SK-N-SH (cell line): ENCODE measurements at regions not wholly inside any gene's neighbourhood (a gene's known extent, or its start where the extent isn't known, plus 50 kb on each side); places are given as distances from the start of the nearest gene placed in this dataset.

Source experiments
- CTCF ChIA-PET: fragments of 300-600, 350-600 bp; formaldehyde crosslinking; extraction: SDS; loops from one replicate; lab custom pipeline; 2021; lab: Yijun Ruan, JAX
- POLR2A ChIA-PET: fragments of 350-600 bp; sonication (Branson Sonifier 250); formaldehyde crosslinking; extraction: SDS; loops from one replicate; lab custom pipeline; 2020; ENCODE audit warnings: antibody characterized with exemption, inconsistent platforms; lab: Yijun Ruan, JAX
- DNase-seq: peaks from one replicate; pipeline ENCODE4 v3.0.0; 2012
- H2AFZ ChIP-seq: fragments of 200-600 bp; sonication (generic); 2 replicates; pipeline ENCODE4 v1.8.1; 2016; ENCODE audit warnings: antibody characterized with exemption, mild to moderate bottlenecking, low read depth
- H3F3A ChIP-seq: fragments of 200-600 bp; sonication (generic); replicated peaks from 2 replicates; pipeline ENCODE3; 2016; ENCODE audit warnings: antibody characterized with exemption, mild to moderate bottlenecking; ENCODE audit not compliant: insufficient read depth
- H3K27ac ChIP-seq, 2 experiments: fragments of 200-500 bp in 1 of 2; fragments of 200-600 bp in 1 of 2; sonication (Bioruptor generic) in 1 of 2; sonication (generic), shearing (Covaris generic) in 1 of 2; 2 replicates each; pipeline versions ENCODE4 v1.5.1 to v1.6.1; 2014 to 2016; ENCODE audit warnings: low read depth in 2 of 2, inconsistent platforms in 1 of 2, low read length in 1 of 2, mild to moderate bottlenecking in 1 of 2, mixed read lengths in 1 of 2
- H3K27me3 ChIP-seq: fragments of 200-600 bp; sonication (generic), shearing (Covaris generic); 2 replicates; pipeline ENCODE4 v1.6.1; 2016; ENCODE audit warnings: mixed run types; ENCODE audit not compliant: insufficient read depth
- H3K36me3 ChIP-seq, 2 experiments: fragments of 200-500 bp in 1 of 2; fragments of 200-600 bp in 1 of 2; sonication (Bioruptor generic) in 1 of 2; sonication (generic) in 1 of 2; replicated peaks in 1 of 2; 2 replicates each; pipeline versions ENCODE3 to v1.5.1; 2014 to 2016; ENCODE audit warnings: low read length in 1 of 2, mild to moderate bottlenecking in 1 of 2; ENCODE audit not compliant: insufficient read depth in 2 of 2, control insufficient read depth in 1 of 2
- H3K4me1 ChIP-seq, 2 experiments: fragments of 200-500 bp in 1 of 2; fragments of 200-600 bp in 1 of 2; sonication (Bioruptor generic) in 1 of 2; sonication (generic), shearing (Covaris generic) in 1 of 2; 2 replicates each; pipeline versions ENCODE4 v1.5.1 to v1.6.1; 2014 to 2016; ENCODE audit warnings: low read depth in 1 of 2, low read length in 1 of 2, mixed run types in 1 of 2; ENCODE audit not compliant: insufficient read depth in 2 of 2, control insufficient read depth in 1 of 2
- H3K4me2 ChIP-seq: fragments of 200-600 bp; sonication (generic), shearing (Covaris generic); 2 replicates; pipeline ENCODE4 v1.6.1; 2017; ENCODE audit warnings: mixed run types
- H3K4me3 ChIP-seq, 2 experiments: fragments of 200-500 bp in 1 of 2; fragments of 200-600 bp in 1 of 2; sonication (Bioruptor generic) in 1 of 2; sonication (generic), shearing (Covaris generic) in 1 of 2; 2 replicates each; pipeline versions ENCODE4 v1.5.1 to v1.8.1; 2014 to 2016; ENCODE audit warnings: low read depth in 2 of 2, inconsistent platforms in 1 of 2, low read length in 1 of 2, mild to moderate bottlenecking in 1 of 2, mixed read lengths in 1 of 2, moderate library complexity in 1 of 2
- H3K79me2 ChIP-seq: fragments of 200-600 bp; sonication (generic); 2 replicates; pipeline ENCODE4 v1.8.1; 2017; ENCODE audit warnings: mild to moderate bottlenecking; ENCODE audit not compliant: insufficient read depth
- H3K9ac ChIP-seq: fragments of 200-600 bp; sonication (generic); 2 replicates; pipeline ENCODE4 v1.6.1; 2017; ENCODE audit warnings: mixed run types
- H3K9me2 ChIP-seq: fragments of 200-600 bp; sonication (generic); 2 replicates; pipeline ENCODE4 v1.6.1; 2017; ENCODE audit warnings: mixed run types
- H3K9me3 ChIP-seq: fragments of 200-600 bp; sonication (generic); 2 replicates; pipeline ENCODE4 v1.6.1; 2017; ENCODE audit warnings: mixed run types, mild to moderate bottlenecking, moderate library complexity
- H4K20me1 ChIP-seq: fragments of 200-600 bp; sonication (generic); 2 replicates; pipeline ENCODE4 v1.6.1; 2017; ENCODE audit warnings: mild to moderate bottlenecking, mixed run types; ENCODE audit not compliant: insufficient read depth
- CTCF ChIP-seq: fragments of 200-600 bp; sonication (generic); IDR thresholded peaks from 2 replicates; pipeline ENCODE4 v1.6.1; 2017; ENCODE audit warnings: antibody characterized with exemption, mild to moderate bottlenecking, moderate library complexity
- EZH2phosphoT487 ChIP-seq: fragments of 200-600 bp; sonication (generic); IDR thresholded peaks from 2 replicates; pipeline ENCODE4 v1.6.1; 2017; ENCODE audit warnings: low read depth, mixed run types, mild to moderate bottlenecking, antibody characterized with exemption, moderate library complexity, borderline replicate concordance
- FOXJ3 ChIP-seq: sonication (generic); formaldehyde crosslinking; IDR thresholded peaks from 2 replicates; pipeline ENCODE4 v1.5.1; 2020; ENCODE audit warnings: mild to moderate bottlenecking, missing genetic modification reagents
- IRF3 ChIP-seq: fragments of 150-350 bp; IDR thresholded peaks from 2 replicates; pipeline ENCODE4 v1.6.1; 2016; ENCODE audit warnings: mild to moderate bottlenecking, low read depth, low read length
- JUND ChIP-seq: IDR thresholded peaks from 2 replicates; pipeline ENCODE4 v1.4.0; 2012
- MEF2A ChIP-seq: IDR thresholded peaks from 2 replicates; pipeline ENCODE4 v1.4.0; 2012; ENCODE audit warnings: low read depth, borderline replicate concordance
- MXI1 ChIP-seq: IDR thresholded peaks from 2 replicates; pipeline ENCODE4 v1.6.1; 2012; ENCODE audit warnings: mild to moderate bottlenecking, low read depth, low read length, improper control_type of control experiment
- RAD21 ChIP-seq: IDR thresholded peaks from 2 replicates; pipeline ENCODE4 v1.6.1; 2012; ENCODE audit warnings: mild to moderate bottlenecking, low read length
- RFX5 ChIP-seq: IDR thresholded peaks from 2 replicates; pipeline ENCODE4 v1.6.1; 2012; ENCODE audit warnings: mild to moderate bottlenecking, improper control_type of control experiment, low read length
- RXRA ChIP-seq: IDR thresholded peaks from 2 replicates; pipeline ENCODE4 v1.4.0; 2012; ENCODE audit warnings: low read depth, mild to moderate bottlenecking, borderline replicate concordance
- SIN3A ChIP-seq: IDR thresholded peaks from 2 replicates; pipeline ENCODE4 v1.6.1; 2012; ENCODE audit warnings: low read depth, mild to moderate bottlenecking, low read length, moderate library complexity, borderline replicate concordance
- SMC3 ChIP-seq: IDR thresholded peaks from 2 replicates; pipeline ENCODE4 v1.6.1; 2012; ENCODE audit warnings: low read depth, low read length, improper control_type of control experiment
- TAF1 ChIP-seq: IDR thresholded peaks from 2 replicates; pipeline ENCODE4 v1.6.1; 2012; ENCODE audit warnings: low read depth, mild to moderate bottlenecking, low read length, moderate library complexity, borderline replicate concordance
- TCF12 ChIP-seq: IDR thresholded peaks from 2 replicates; pipeline ENCODE4 v1.4.0; 2012
- USF1 ChIP-seq: IDR thresholded peaks from 2 replicates; pipeline ENCODE4 v1.4.0; 2012; ENCODE audit warnings: low read depth, borderline replicate concordance
- YY1 ChIP-seq: IDR thresholded peaks from 2 replicates; pipeline ENCODE4 v1.4.0; 2012; ENCODE audit warnings: low read depth, mild to moderate bottlenecking
- WGBS: methylation state at CpG from one replicate; pipeline ENCODE4 v1.1.6; 2017; ENCODE audit warnings: low lambda C conversion rate; 5-methylcytosine and 5-hydroxymethylcytosine counted together

GRCh38 chr16:65226077-65226476 lies 104.2 kb upstream of the CDH11 start:
- H2AFZ ChIP-seq: no peak overlapping the region
- H3K4me2 ChIP-seq: no peak overlapping the region
- no peak overlapping the region for H3K4me3 ChIP-seq
- H3K4me1 ChIP-seq: peaks cover 0 to 4% of the 10 kb centered on the region in 2 experiments; a peak in 1 of 4 replicates
- ChIA-PET POLR2A (no interaction called here), CTCF (interaction anchor here (0.8 kb wide), 1 partner anchor 43 kb away, joined by 3 read pairs; no protein-coding TSS in a partner anchor)
- no peak for TF ChIP-seq IRF3
- 52% methylated on average over 1 of the region's 1 CpG for WGBS
- H3K27ac ChIP-seq: no peak overlapping the region
- no peaks in the 10 kb centered on the region for H3K27me3 ChIP-seq
- no peaks in the 10 kb centered on the region for H3F3A ChIP-seq
- no peak overlapping the region for H3K9ac ChIP-seq
- H3K9me3 ChIP-seq: no peaks in the 10 kb centered on the region
- H3K36me3 ChIP-seq: no peaks in the 10 kb centered on the region
- no peaks in the 10 kb centered on the region for H3K79me2 ChIP-seq
- no peaks in the 10 kb centered on the region for H3K9me2 ChIP-seq
- DNase-seq: no peak
- no peaks in the 10 kb centered on the region for H4K20me1 ChIP-seq

GRCh38 chr16:65225488-65225887 lies 103.6 kb upstream of the CDH11 start:
- ChIA-PET CTCF (no interaction called here), POLR2A (no interaction called here)
- H3K9ac ChIP-seq: no peak overlapping the region
- no peaks in the 10 kb centered on the region for H3K9me3 ChIP-seq
- no peak for DNase-seq
- H3K36me3 ChIP-seq: no peaks in the 10 kb centered on the region
- no peaks in the 10 kb centered on the region for H3K27me3 ChIP-seq
- no peak overlapping the region for H2AFZ ChIP-seq
- no peaks in the 10 kb centered on the region for H4K20me1 ChIP-seq
- 69% methylated on average over 5 of the region's 5 CpGs for WGBS
- TF ChIP-seq RAD21 (no peak), JUND (no peak), EZH2phosphoT487 (no peak), MEF2A (no peak)
- H3K9me2 ChIP-seq: no peaks in the 10 kb centered on the region
- no peaks in the 10 kb centered on the region for H3F3A ChIP-seq
- no peak overlapping the region for H3K4me2 ChIP-seq
- no peak overlapping the region for H3K27ac ChIP-seq
- H3K79me2 ChIP-seq: no peaks in the 10 kb centered on the region
- H3K4me1 ChIP-seq: peaks cover 0 to 4% of the 10 kb centered on the region in 2 experiments; a peak in 1 of 4 replicates
- no peak overlapping the region for H3K4me3 ChIP-seq

- Histone ChIP-seq H2AFZ (no peak overlapping the region), H3F3A (no peaks in the 10 kb centered on the region), H3K79me2 (no peaks in the 10 kb centered on the region), H3K27ac (no peak overlapping the region), H3K9ac (no peak overlapping the region), H3K9me3 (no peaks in the 10 kb centered on the region), H4K20me1 (no peaks in the 10 kb centered on the region), H3K4me2 (no peak overlapping the region), H3K27me3 (no peaks in the 10 kb centered on the region), H3K4me1 (peaks cover 0 to 4% of the 10 kb centered on the region in 2 experiments; a peak in 1 of 4 replicates), H3K9me2 (no peaks in the 10 kb centered on the region), H3K36me3 (no peaks in the 10 kb centered on the region), H3K4me3 (no peak overlapping the region)
- TF ChIP-seq FOXJ3 (CRISPR knock-in tag) (no peak), CTCF (no peak), RFX5 (no peak), SIN3A (no peak), MXI1 (no peak), RAD21 (no peak), TAF1 (no peak), USF1 (no peak), YY1 (no peak), SMC3 (no peak), MEF2A (no peak), TCF12 (no peak), RXRA (no peak)
- WGBS: 61% methylated on average over 1 of the region's 1 CpG
- DNase-seq: no peak
- ChIA-PET CTCF (interaction anchor here (1.2 kb wide), 1 partner anchor 16 kb away, joined by 3 read pairs; no protein-coding TSS in a partner anchor), POLR2A (no interaction called here)
Measured at GRCh38 chr16:65224994-65225393, 103.1 kb upstream of the CDH11 start.
